ENCODE measurements at regions not wholly inside any gene's neighbourhood (a gene's known extent, or its start where the extent isn't known, plus 50 kb on each side); places are given as distances from the start of the nearest gene placed in this dataset.

- H3K9me3 ChIP-seq, result no peaks in the 10 kb centered on the region
- no peaks in the 10 kb centered on the region for H3K36me3 ChIP-seq
- no peak overlapping the region for H3K27ac ChIP-seq
- no peaks in the 10 kb centered on the region for H3K4me1 ChIP-seq (ENCODE audit: control insufficient read depth in 1 of 2, insufficient read depth in 1 of 2, low read depth in 1 of 2, low read length in 1 of 2)
- TF ChIP-seq, protein P1, sequence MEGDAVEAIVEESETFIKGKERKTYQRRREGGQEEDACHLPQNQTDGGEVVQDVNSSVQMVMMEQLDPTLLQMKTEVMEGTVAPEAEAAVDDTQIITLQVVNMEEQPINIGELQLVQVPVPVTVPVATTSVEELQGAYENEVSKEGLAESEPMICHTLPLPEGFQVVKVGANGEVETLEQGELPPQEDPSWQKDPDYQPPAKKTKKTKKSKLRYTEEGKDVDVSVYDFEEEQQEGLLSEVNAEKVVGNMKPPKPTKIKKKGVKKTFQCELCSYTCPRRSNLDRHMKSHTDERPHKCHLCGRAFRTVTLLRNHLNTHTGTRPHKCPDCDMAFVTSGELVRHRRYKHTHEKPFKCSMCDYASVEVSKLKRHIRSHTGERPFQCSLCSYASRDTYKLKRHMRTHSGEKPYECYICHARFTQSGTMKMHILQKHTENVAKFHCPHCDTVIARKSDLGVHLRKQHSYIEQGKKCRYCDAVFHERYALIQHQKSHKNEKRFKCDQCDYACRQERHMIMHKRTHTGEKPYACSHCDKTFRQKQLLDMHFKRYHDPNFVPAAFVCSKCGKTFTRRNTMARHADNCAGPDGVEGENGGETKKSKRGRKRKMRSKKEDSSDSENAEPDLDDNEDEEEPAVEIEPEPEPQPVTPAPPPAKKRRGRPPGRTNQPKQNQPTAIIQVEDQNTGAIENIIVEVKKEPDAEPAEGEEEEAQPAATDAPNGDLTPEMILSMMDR (IDR thresholded peaks at IDR 0.05), result no peak
- no peak overlapping the region for H3K4me3 ChIP-seq (ENCODE audit: low read depth in 1 of 2, low read length in 1 of 2)
- no peaks in the 10 kb centered on the region for H3K27me3 ChIP-seq
Measured at GRCh38 chr21:18164933-18165332, 79.7 kb upstream of the CHODL start.

GRCh38 chr21:18164483-18164882 lies 80.2 kb upstream of the CHODL start:
- H3K4me3 ChIP-seq (ENCODE audit: low read depth in 1 of 2, low read length in 1 of 2), result no peak overlapping the region
- H3K27ac ChIP-seq, result no peak overlapping the region
- no peaks in the 10 kb centered on the region for H3K36me3 ChIP-seq
- no peaks in the 10 kb centered on the region for H3K27me3 ChIP-seq
- no peaks in the 10 kb centered on the region for H3K9me3 ChIP-seq
- H3K4me1 ChIP-seq (ENCODE audit: control insufficient read depth in 1 of 2, insufficient read depth in 1 of 2, low read depth in 1 of 2, low read length in 1 of 2), result no peaks in the 10 kb centered on the region
- TF ChIP-seq, protein P1 (IDR thresholded peaks at IDR 0.05), result no peak

DNA sequence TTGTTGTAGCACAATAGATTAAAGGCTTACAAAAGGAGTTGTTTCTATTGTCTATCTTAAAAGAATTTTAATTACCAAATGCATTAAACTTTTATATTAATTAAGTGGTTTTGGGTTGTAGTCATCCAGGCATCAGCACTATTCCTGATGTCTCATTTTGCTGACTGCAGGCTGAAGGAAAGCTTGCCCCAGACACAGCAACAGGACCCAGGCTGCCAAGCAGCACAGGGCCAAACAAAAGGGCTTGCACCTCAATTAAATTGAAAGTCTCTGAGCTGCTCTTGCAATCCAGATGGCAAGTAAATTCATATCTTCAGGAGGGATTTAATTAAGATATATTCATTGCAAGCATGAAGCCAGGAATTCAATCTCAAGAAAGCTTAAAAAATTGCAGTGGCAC lies 80.7 kb upstream of the CHODL start:
- H3K9me3 ChIP-seq, result no peaks in the 10 kb centered on the region
- H3K36me3 ChIP-seq, result no peaks in the 10 kb centered on the region
- H3K4me3 ChIP-seq (ENCODE audit: low read depth in 1 of 2, low read length in 1 of 2), result no peak overlapping the region
- no peaks in the 10 kb centered on the region for H3K27me3 ChIP-seq
- TF ChIP-seq, protein P1 (IDR thresholded peaks at IDR 0.05), result no peak
- H3K4me1 ChIP-seq (ENCODE audit: control insufficient read depth in 1 of 2, insufficient read depth in 1 of 2, low read depth in 1 of 2, low read length in 1 of 2), result no peaks in the 10 kb centered on the region
- no peak overlapping the region for H3K27ac ChIP-seq

- Histone ChIP-seq H3K9me3 (no peaks in the 10 kb centered on the region), H3K27me3 (no peaks in the 10 kb centered on the region)
- TF ChIP-seq, protein P1 (IDR thresholded peaks at IDR 0.05), result no peak
Measured at GRCh38 chr21:18161841-18162240, 82.8 kb upstream of the CHODL start.

DNA sequence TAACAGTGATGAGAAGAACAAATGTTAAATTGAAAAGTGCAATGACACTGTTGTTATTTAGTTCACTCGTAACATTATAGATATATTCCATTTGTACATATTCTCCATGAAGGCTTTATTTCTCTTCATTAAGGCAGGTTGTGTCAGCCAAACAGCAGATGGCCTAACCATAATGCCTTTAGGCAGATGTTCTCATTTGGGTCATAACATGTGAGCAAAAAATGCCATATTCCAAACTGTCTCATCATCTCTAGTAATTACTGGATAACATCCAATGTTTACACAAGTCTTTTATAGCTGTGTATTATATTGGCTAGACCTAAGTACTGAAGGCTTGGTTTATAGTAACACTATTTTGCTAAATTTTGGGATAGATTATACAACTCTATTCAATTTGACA lies 87.2 kb upstream of the CHODL start:
- H3K27ac ChIP-seq, result no peak overlapping the region

More at GRCh38 chr21:18161841-18162240, 82.8 kb upstream of the CHODL start:
- Histone ChIP-seq H3K4me1 (ENCODE audit: control insufficient read depth in 1 of 2, insufficient read depth in 1 of 2, low read depth in 1 of 2, low read length in 1 of 2) (no peaks in the 10 kb centered on the region), H3K4me3 (ENCODE audit: low read depth in 1 of 2, low read length in 1 of 2) (no peak overlapping the region), H3K27ac (no peak overlapping the region), H3K36me3 (no peaks in the 10 kb centered on the region)

More for the DNA sequence above, 87.2 kb upstream of the CHODL start:
- no peak overlapping the region for H3K4me3 ChIP-seq (ENCODE audit: low read depth in 1 of 2, low read length in 1 of 2)
- no peaks in the 10 kb centered on the region for H3K27me3 ChIP-seq
- H3K36me3 ChIP-seq, result no peaks in the 10 kb centered on the region
- no peaks in the 10 kb centered on the region for H3K9me3 ChIP-seq
- no peaks in the 10 kb centered on the region for H3K4me1 ChIP-seq (ENCODE audit: control insufficient read depth in 1 of 2, insufficient read depth in 1 of 2, low read depth in 1 of 2, low read length in 1 of 2)
- TF ChIP-seq, protein P1 (IDR thresholded peaks at IDR 0.05), result no peak
